ENCODE measurements at regions not wholly inside any gene's neighbourhood (a gene's known extent, or its start where the extent isn't known, plus 50 kb on each side); places are given as distances from the start of the nearest gene placed in this dataset.
"Not testable (repeated sequence)": the region's sequence is repeated elsewhere in the genome, so short reads cannot be mapped to it uniquely, and the experiment has no call there.

GRCh38 chr3:30449290-30449632 lies 157.1 kb upstream of the TGFBR2 start:
- Histone ChIP-seq H3K27me3 (replicated peaks) (no peaks in the 10 kb centered on the region), H3K27ac (no peak overlapping the region), H3K36me3 (replicated peaks) (no peaks in the 10 kb centered on the region), H3K4me3 (ENCODE audit: low read depth, low read length) (no peak overlapping the region)
- in situ Hi-C loops (cut with HindIII; ENCODE audit: low pct_ligation_motif_present, low sequenced_read_pairs), result no loop called here
- DNase-seq, result no peak
- TF ChIP-seq CTCF (IDR thresholded peaks at IDR 0.05; ENCODE audit: low read depth, low read length, missing control alignments), result no peak

- no peak for TF ChIP-seq CTCF (IDR thresholded peaks at IDR 0.05; ENCODE audit: low read depth, low read length, missing control alignments)
- no peak for DNase-seq
- in situ Hi-C loops (cut with HindIII; ENCODE audit: low pct_ligation_motif_present, low sequenced_read_pairs), result no loop called here
- Histone ChIP-seq H3K27me3 (replicated peaks) (no peaks in the 10 kb centered on the region), H3K4me3 (ENCODE audit: low read depth, low read length) (no peak overlapping the region), H3K27ac (no peak overlapping the region), H3K36me3 (replicated peaks) (no peaks in the 10 kb centered on the region)
Measured at GRCh38 chr3:30452446-30452845, 154.0 kb upstream of the TGFBR2 start.

GRCh38 chr3:30453360-30454039 lies 152.9 kb upstream of the TGFBR2 start:
- in situ Hi-C loops (cut with HindIII; ENCODE audit: low pct_ligation_motif_present, low sequenced_read_pairs), result no loop called here

GRCh38 chr3:30454636-30455035 lies 151.8 kb upstream of the TGFBR2 start:
- Histone ChIP-seq H3K4me3 (ENCODE audit: low read depth, low read length) (no peak overlapping the region), H3K36me3 (replicated peaks) (no peaks in the 10 kb centered on the region), H3K27me3 (replicated peaks) (no peaks in the 10 kb centered on the region), H3K27ac (no peak overlapping the region)
- no peak for DNase-seq
- in situ Hi-C loops (cut with HindIII; ENCODE audit: low pct_ligation_motif_present, low sequenced_read_pairs), result no loop called here
- no peak for TF ChIP-seq CTCF (IDR thresholded peaks at IDR 0.05; ENCODE audit: low read depth, low read length, missing control alignments)

More at GRCh38 chr3:30453360-30454039, 152.9 kb upstream of the TGFBR2 start:
- no peak for TF ChIP-seq CTCF (IDR thresholded peaks at IDR 0.05; ENCODE audit: low read depth, low read length, missing control alignments)
- Histone ChIP-seq H3K4me3 (ENCODE audit: low read depth, low read length) (no peak overlapping the region), H3K27ac (no peak overlapping the region), H3K27me3 (replicated peaks) (no peaks in the 10 kb centered on the region), H3K36me3 (replicated peaks) (no peaks in the 10 kb centered on the region)
- DNase-seq, result peak; percentile 33

- H3K4me3 ChIP-seq (ENCODE audit: low read depth, low read length); H3K27ac ChIP-seq; in situ Hi-C loops (cut with HindIII; ENCODE audit: low pct_ligation_motif_present, low sequenced_read_pairs); DNase-seq; H3K27me3 ChIP-seq (replicated peaks); H3K36me3 ChIP-seq (replicated peaks): not testable (repeated sequence)
Measured at GRCh38 chr3:30455112-30455511, 151.3 kb upstream of the TGFBR2 start.

GRCh38 chr3:30455840-30456239 lies 150.6 kb upstream of the TGFBR2 start:
- in situ Hi-C loops (cut with HindIII; ENCODE audit: low pct_ligation_motif_present, low sequenced_read_pairs), result no loop called here
- no peak overlapping the region for H3K27ac ChIP-seq
- TF ChIP-seq CTCF (IDR thresholded peaks at IDR 0.05; ENCODE audit: low read depth, low read length, missing control alignments), result no peak
- no peak for DNase-seq
- H3K27me3 ChIP-seq (replicated peaks), result no peaks in the 10 kb centered on the region
- H3K4me3 ChIP-seq (ENCODE audit: low read depth, low read length), result no peak overlapping the region
- H3K36me3 ChIP-seq (replicated peaks), result no peaks in the 10 kb centered on the region
